CD8-positive, alpha-beta memory T cell (primary cell): ENCODE measurements at regions not wholly inside any gene's neighbourhood (a gene's known extent, or its start where the extent isn't known, plus 50 kb on each side); places are given as distances from the start of the nearest gene placed in this dataset.
"Not testable (repeated sequence)": the region's sequence is repeated elsewhere in the genome, so short reads cannot be mapped to it uniquely, and the experiment has no call there.

Source experiments
- CTCF ChIA-PET: fragments of 350-600 bp; sonication (Branson Sonifier 250); formaldehyde crosslinking; loops from one replicate; lab custom pipeline; 2021; ENCODE audit warnings: antibody characterized with exemption; lab: Charles Lee
- POLR2A ChIA-PET: fragments of 350-600 bp; sonication (Branson Sonifier 250); formaldehyde crosslinking; loops from one replicate; lab custom pipeline; 2021; ENCODE audit warnings: antibody characterized with exemption; lab: Charles Lee
- DNase-seq, 5 donors: peaks; one replicate each; pipeline versions ENCODE4 v3.0.0 to v3.0.0-alpha.2; 2020 to 2022; ENCODE audit warnings: mixed read lengths in 1 of 5
- H3K27ac ChIP-seq: one replicate; pipeline ENCODE4 v1.7.0; 2013; ENCODE audit warnings: low read depth, mild to moderate bottlenecking, low read length, moderate library complexity
- H3K27me3 ChIP-seq: 2 replicates; pipeline ENCODE4 v1.7.0; 2013; ENCODE audit warnings: low read length, mild to moderate bottlenecking; ENCODE audit not compliant: insufficient read depth, poor library complexity, severe bottlenecking
- H3K36me3 ChIP-seq: 2 replicates; pipeline ENCODE4 v1.7.0; 2013; ENCODE audit warnings: mild to moderate bottlenecking, low read length, moderate library complexity; ENCODE audit not compliant: insufficient read depth
- H3K4me1 ChIP-seq: 2 replicates; pipeline ENCODE4 v1.7.0; 2013; ENCODE audit warnings: mild to moderate bottlenecking, low read length, moderate library complexity; ENCODE audit not compliant: insufficient read depth
- H3K4me3 ChIP-seq: 2 replicates; pipeline ENCODE4 v1.7.0; 2013; ENCODE audit warnings: mild to moderate bottlenecking, low read length
- H3K9me3 ChIP-seq: 2 replicates; pipeline ENCODE4 v1.7.0; 2013; ENCODE audit warnings: mild to moderate bottlenecking, low read length
- H3K27ac Mint-ChIP-seq, 8 donors: one replicate each; pipeline ENCODE4 v1.8.0; 2020 to 2021; ENCODE audit warnings: mixed read lengths in 8 of 8, mild to moderate bottlenecking in 6 of 8, inconsistent platforms in 3 of 8, moderate library complexity in 3 of 8
- H3K27me3 Mint-ChIP-seq, 2 donors: one replicate each; pipeline ENCODE4 v1.8.0; 2020 to 2021; ENCODE audit warnings: mixed read lengths in 2 of 2, mild to moderate bottlenecking in 1 of 2, moderate library complexity in 1 of 2
- H3K36me3 Mint-ChIP-seq, 3 donors: one replicate each; pipeline ENCODE4 v1.8.0; 2020 to 2021; ENCODE audit warnings: mixed read lengths in 3 of 3, inconsistent platforms in 1 of 3, mild to moderate bottlenecking in 1 of 3
- H3K4me1 Mint-ChIP-seq, 3 donors: one replicate each; pipeline ENCODE4 v1.8.0; 2020 to 2021; ENCODE audit warnings: mixed read lengths in 3 of 3, inconsistent platforms in 1 of 3, mild to moderate bottlenecking in 1 of 3
- H3K4me3 Mint-ChIP-seq, 7 donors: one replicate each; pipeline ENCODE4 v1.8.0; 2020 to 2021; ENCODE audit warnings: mixed read lengths in 7 of 7, mild to moderate bottlenecking in 6 of 7, moderate library complexity in 4 of 7, inconsistent platforms in 2 of 7
- H3K9me3 Mint-ChIP-seq, 5 donors: one replicate each; pipeline ENCODE4 v1.8.0; 2020 to 2022; ENCODE audit warnings: mixed read lengths in 5 of 5, mild to moderate bottlenecking in 3 of 5, moderate library complexity in 2 of 5, inconsistent platforms in 1 of 5

- ChIA-PET POLR2A (no interaction called here), CTCF (no interaction called here)
- no peak for DNase-seq
- H3K36me3 Mint-ChIP-seq: peaks cover 0 to 4% (median 0%) of the 10 kb centered on the region in 3 donors
- peaks cover 14 to 26% of the 10 kb centered on the region in 2 donors for H3K27me3 Mint-ChIP-seq
- H3K4me1 ChIP-seq: no peaks in the 10 kb centered on the region
- no peaks in the 10 kb centered on the region for H3K27me3 ChIP-seq
- no peak overlapping the region for H3K4me3 Mint-ChIP-seq
- no peaks in the 10 kb centered on the region for H3K9me3 ChIP-seq
- H3K27ac ChIP-seq: no peak overlapping the region
- no peak overlapping the region for H3K27ac Mint-ChIP-seq
- no peaks in the 10 kb centered on the region for H3K4me1 Mint-ChIP-seq
- H3K9me3 Mint-ChIP-seq: peaks cover 0 to 2% (median 0%) of the 10 kb centered on the region in 5 donors
- H3K4me3 ChIP-seq: no peak overlapping the region
- no peaks in the 10 kb centered on the region for H3K36me3 ChIP-seq
Measured at GRCh38 chr1:20409971-20410370, 76.0 kb downstream of the CAMK2N1 start.

GRCh38 chr1:20409012-20409411 lies 77.0 kb downstream of the CAMK2N1 start:
- ChIA-PET CTCF (no interaction called here), POLR2A (no interaction called here)
- no peaks in the 10 kb centered on the region for H3K9me3 ChIP-seq
- no peaks in the 10 kb centered on the region for H3K36me3 ChIP-seq
- H3K27ac Mint-ChIP-seq: no peak overlapping the region
- no peak overlapping the region for H3K4me3 ChIP-seq
- H3K36me3 Mint-ChIP-seq: peaks cover 0 to 4% (median 0%) of the 10 kb centered on the region in 3 donors
- H3K27ac ChIP-seq: no peak overlapping the region
- no peak overlapping the region for H3K4me3 Mint-ChIP-seq
- no peaks in the 10 kb centered on the region for H3K4me1 ChIP-seq
- H3K27me3 ChIP-seq: peaks cover 7% of the 10 kb centered on the region
- H3K4me1 Mint-ChIP-seq: no peaks in the 10 kb centered on the region
- H3K27me3 Mint-ChIP-seq: peaks cover 23 to 35% of the 10 kb centered on the region in 2 donors
- DNase-seq: no peak
- peaks cover 0 to 2% (median 0%) of the 10 kb centered on the region in 5 donors for H3K9me3 Mint-ChIP-seq

DNA sequence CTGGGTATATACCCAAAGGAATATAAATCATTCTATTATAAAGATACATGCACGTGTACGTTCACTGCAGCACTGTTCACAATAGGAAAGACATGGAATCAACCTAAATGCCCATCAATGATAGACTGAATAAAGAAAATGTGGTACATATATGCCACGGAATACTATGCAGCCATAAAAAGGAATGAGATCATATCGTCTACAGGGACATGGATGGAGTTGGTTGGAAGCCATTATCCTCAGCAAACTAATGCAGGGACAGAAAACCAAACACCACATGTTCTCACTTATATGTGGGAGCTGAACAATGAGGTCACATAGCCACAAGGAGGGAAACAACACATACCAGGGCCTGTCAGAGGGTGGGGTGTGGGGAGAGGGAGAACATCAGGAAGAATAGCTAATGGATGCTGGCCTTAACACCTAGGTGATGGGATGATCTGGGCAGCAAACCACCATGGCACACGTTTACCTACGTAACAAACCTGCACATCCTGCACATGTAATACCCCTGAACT lies 77.8 kb downstream of the CAMK2N1 start:
- H3K36me3 ChIP-seq, H3K9me3 Mint-ChIP-seq, H3K36me3 Mint-ChIP-seq, H3K27ac ChIP-seq, POLR2A ChIA-PET, H3K4me3 ChIP-seq, H3K4me1 ChIP-seq, H3K9me3 ChIP-seq, H3K4me1 Mint-ChIP-seq, CTCF ChIA-PET, H3K27ac Mint-ChIP-seq, DNase-seq, H3K4me3 Mint-ChIP-seq: not testable (repeated sequence)
- H3K27me3 ChIP-seq: peaks cover 11% of the 10 kb centered on the region
- H3K27me3 Mint-ChIP-seq: peaks cover 26 to 43% of the 10 kb centered on the region in 2 donors

GRCh38 chr1:20405893-20406604 lies 80.0 kb downstream of the CAMK2N1 start:
- H3K27me3 Mint-ChIP-seq: peaks cover 30 to 57% of the 10 kb centered on the region in 2 donors
- CTCF ChIA-PET: no interaction called here

DNA sequence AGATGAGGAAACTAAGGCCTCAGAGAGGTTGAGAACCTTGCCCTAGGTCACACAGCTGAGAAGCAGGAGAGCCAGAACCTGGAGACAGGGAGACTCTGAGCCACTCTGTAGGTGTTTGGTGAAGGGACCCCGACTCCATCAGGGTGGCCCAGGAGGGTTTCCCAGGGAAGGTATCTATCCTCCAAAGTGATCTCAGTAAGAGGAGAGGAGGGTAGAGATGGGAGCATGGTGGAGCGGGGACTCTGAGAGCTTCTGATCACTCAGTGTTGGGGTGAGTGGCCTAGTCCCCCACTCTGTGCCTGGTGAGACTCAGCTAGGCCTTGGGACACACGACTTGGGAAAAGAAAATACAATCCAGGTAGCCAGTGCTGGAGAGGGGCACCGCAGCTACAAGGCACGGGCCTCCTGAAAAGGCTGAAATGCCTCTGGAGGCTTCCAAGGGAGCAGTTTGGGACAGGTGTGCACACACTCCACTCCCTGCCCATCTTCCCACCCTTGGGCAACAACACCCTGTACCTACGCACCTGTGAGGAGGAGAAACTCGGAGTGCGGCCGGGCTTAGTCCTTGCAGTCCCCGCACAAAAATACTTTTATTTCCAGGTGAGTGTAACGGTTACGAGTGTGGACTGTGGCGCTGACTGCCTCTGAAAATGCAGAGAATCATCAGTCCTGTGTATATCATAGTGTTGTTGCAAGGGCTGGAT lies 80.8 kb downstream of the CAMK2N1 start:
- Mint-ChIP-seq H3K4me1 (no peaks in the 10 kb centered on the region), H3K9me3 (peaks cover 0 to 2% (median 0%) of the 10 kb centered on the region in 5 donors), H3K36me3 (peaks cover 0 to 4% (median 0%) of the 10 kb centered on the region in 3 donors), H3K4me3 (no peak overlapping the region), H3K27me3 (peaks cover 30 to 58% of the 10 kb centered on the region in 2 donors), H3K27ac (no peak overlapping the region)
- H3K4me1 ChIP-seq: no peaks in the 10 kb centered on the region
- ChIA-PET CTCF (interaction anchor here (0.6 kb wide), 1 partner anchor 193 kb away, joined by 3 read pairs; no protein-coding TSS in a partner anchor), POLR2A (no interaction called here)
- H3K27me3 ChIP-seq: peaks cover 11% of the 10 kb centered on the region
- DNase-seq: no peak
- no peaks in the 10 kb centered on the region for H3K36me3 ChIP-seq
- H3K27ac ChIP-seq: no peak overlapping the region
- H3K4me3 ChIP-seq: no peak overlapping the region
- no peaks in the 10 kb centered on the region for H3K9me3 ChIP-seq

More at GRCh38 chr1:20405893-20406604, 80.0 kb downstream of the CAMK2N1 start:
- Histone ChIP-seq H3K36me3 (no peaks in the 10 kb centered on the region), H3K4me1 (no peaks in the 10 kb centered on the region), H3K27me3 (peaks cover 11% of the 10 kb centered on the region), H3K27ac (no peak overlapping the region), H3K9me3 (no peaks in the 10 kb centered on the region), H3K4me3 (no peak overlapping the region)
- Mint-ChIP-seq H3K36me3 (peaks cover 0 to 4% (median 0%) of the 10 kb centered on the region in 3 donors), H3K27ac (no peak overlapping the region), H3K4me3 (no peak overlapping the region), H3K9me3 (peaks cover 0 to 2% (median 0%) of the 10 kb centered on the region in 5 donors), H3K4me1 (no peaks in the 10 kb centered on the region)
- POLR2A ChIA-PET: no interaction called here
- no peak for DNase-seq
